ENCODE measurements at regions not wholly inside any gene's neighbourhood (a gene's known extent, or its start where the extent isn't known, plus 50 kb on each side); places are given as distances from the start of the nearest gene placed in this dataset.

DNA sequence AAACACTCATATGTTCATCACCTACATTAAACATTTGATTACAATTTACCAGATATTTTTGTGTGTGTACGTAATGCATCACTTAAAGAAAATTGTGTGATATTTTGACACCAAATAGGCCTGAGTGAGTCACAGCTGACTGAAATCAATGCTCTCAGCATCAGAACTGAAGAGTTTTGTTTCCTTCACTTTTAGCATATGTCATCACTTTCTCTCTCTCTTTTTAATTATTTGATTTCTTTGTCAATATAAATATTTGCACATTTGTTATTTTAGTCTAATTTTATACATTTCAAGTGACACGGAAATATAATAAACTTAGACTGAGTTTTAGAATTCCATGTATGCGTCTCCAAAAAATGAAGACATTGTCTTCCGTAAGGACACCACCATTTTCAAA, 545.3 kb downstream of the PTPRC start:
- H3K9me3 ChIP-seq = no peaks in the 10 kb centered on the region
- H3K36me3 ChIP-seq = no peaks in the 10 kb centered on the region
- no peaks in the 10 kb centered on the region for H3K4me1 ChIP-seq
- no peaks in the 10 kb centered on the region for H3K27me3 ChIP-seq
- H3K27ac ChIP-seq = no peak overlapping the region
- intact Hi-C loops (cut with DNase I) = no loop called here
- no peak for TF ChIP-seq POLR2A (IDR thresholded peaks at IDR 0.05)
- TF ChIP-seq, protein P1, sequence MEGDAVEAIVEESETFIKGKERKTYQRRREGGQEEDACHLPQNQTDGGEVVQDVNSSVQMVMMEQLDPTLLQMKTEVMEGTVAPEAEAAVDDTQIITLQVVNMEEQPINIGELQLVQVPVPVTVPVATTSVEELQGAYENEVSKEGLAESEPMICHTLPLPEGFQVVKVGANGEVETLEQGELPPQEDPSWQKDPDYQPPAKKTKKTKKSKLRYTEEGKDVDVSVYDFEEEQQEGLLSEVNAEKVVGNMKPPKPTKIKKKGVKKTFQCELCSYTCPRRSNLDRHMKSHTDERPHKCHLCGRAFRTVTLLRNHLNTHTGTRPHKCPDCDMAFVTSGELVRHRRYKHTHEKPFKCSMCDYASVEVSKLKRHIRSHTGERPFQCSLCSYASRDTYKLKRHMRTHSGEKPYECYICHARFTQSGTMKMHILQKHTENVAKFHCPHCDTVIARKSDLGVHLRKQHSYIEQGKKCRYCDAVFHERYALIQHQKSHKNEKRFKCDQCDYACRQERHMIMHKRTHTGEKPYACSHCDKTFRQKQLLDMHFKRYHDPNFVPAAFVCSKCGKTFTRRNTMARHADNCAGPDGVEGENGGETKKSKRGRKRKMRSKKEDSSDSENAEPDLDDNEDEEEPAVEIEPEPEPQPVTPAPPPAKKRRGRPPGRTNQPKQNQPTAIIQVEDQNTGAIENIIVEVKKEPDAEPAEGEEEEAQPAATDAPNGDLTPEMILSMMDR (IDR thresholded peaks at IDR 0.05) = no peak
- no peak overlapping the region for H3K4me3 ChIP-seq
- no peak for DNase-seq
- WGBS, 2 donors = 88 to 89% methylated on average over 4 of the region's 4 CpGs

DNA sequence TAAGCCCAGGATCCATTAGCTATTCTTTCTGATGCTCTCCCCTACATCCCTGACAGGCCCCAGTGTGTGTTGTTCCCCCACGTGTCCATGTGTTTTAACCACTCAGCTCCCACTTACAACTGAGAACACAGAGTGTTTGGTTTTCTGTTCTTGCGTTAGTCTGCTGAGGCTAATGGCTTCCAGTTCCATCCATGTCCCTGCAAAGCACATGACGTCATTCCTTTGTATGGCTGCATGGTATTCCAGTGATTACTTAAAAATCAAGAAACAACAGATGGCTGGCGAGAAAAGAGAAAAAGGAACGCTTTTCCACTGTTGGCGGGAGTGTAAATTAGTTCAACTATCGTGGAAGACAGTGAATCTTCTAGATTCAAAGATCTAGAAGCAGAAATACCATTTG, 556.0 kb downstream of the PTPRC start:
- no peak for TF ChIP-seq POLR2A (IDR thresholded peaks at IDR 0.05)
- TF ChIP-seq, protein P1 (IDR thresholded peaks at IDR 0.05) = no peak
- WGBS, 2 donors = 81 to 94% methylated on average over 5 to 7 of the region's 7 CpGs
- no peak overlapping the region for H3K4me3 ChIP-seq
- no peak for DNase-seq
- H3K9me3 ChIP-seq = no peaks in the 10 kb centered on the region
- intact Hi-C loops (cut with DNase I) = no loop called here
- no peaks in the 10 kb centered on the region for H3K36me3 ChIP-seq
- H3K4me1 ChIP-seq = no peaks in the 10 kb centered on the region
- H3K27ac ChIP-seq = no peak overlapping the region
- no peaks in the 10 kb centered on the region for H3K27me3 ChIP-seq

DNA sequence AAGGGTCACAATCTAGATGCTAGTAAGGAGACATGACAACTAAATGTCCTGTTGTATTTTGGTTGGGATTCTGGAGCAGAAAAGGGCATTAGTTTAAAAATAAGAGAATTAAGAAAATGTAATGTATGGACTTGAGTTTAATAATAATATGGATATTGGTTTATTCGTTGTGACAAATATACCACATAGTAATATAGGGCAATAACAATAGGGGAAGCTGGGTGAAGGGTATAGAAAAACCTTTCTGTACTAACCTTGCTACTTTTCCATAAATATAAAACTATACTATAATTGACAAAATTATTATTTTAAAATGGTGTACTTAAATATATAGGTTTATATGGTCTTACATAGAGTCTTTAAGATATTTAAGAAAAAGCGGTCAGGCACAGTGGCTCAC, 558.9 kb downstream of the PTPRC start:
- no peak for DNase-seq
- TF ChIP-seq, protein P1 (IDR thresholded peaks at IDR 0.05) = no peak
- no peak for TF ChIP-seq POLR2A (IDR thresholded peaks at IDR 0.05)
- H3K9me3 ChIP-seq = no peaks in the 10 kb centered on the region
- no peaks in the 10 kb centered on the region for H3K4me1 ChIP-seq
- no peaks in the 10 kb centered on the region for H3K36me3 ChIP-seq
- 89 to 93% methylated on average over 2 of the region's 2 CpGs for WGBS, 2 donors
- no peak overlapping the region for H3K27ac ChIP-seq
- intact Hi-C loops (cut with DNase I) = no loop called here
- no peak overlapping the region for H3K4me3 ChIP-seq
- no peaks in the 10 kb centered on the region for H3K27me3 ChIP-seq

DNA sequence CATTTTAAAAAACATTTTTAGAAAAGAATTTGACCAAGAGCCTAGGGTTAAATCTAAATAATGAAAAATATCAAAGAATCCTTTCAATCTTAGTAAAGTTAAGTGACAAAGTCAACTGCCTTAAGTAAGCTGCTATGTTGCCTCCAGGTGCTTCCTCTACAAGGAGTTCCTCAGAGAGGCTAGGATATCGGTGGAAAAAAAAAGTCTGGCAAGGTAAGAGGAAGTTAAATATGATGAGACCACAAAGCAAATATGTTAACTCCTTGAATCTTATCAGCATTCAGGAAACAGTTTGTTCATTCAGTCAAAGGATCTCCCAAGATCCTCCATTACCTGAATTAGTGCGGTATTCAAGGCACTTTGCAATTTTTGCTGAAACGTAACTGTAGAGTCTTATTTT, 563.5 kb downstream of the PTPRC start:
- intact Hi-C loops (cut with DNase I) = no loop called here
- DNase-seq = no peak
- TF ChIP-seq POLR2A (IDR thresholded peaks at IDR 0.05) = no peak
- TF ChIP-seq, protein P1 (IDR thresholded peaks at IDR 0.05) = no peak
- Histone ChIP-seq H3K27me3 (no peaks in the 10 kb centered on the region), H3K27ac (no peak overlapping the region), H3K4me1 (no peaks in the 10 kb centered on the region), H3K4me3 (no peak overlapping the region), H3K9me3 (no peaks in the 10 kb centered on the region), H3K36me3 (no peaks in the 10 kb centered on the region)
- WGBS, 2 donors = 8 to 53% methylated on average over 3 of the region's 3 CpGs

DNA sequence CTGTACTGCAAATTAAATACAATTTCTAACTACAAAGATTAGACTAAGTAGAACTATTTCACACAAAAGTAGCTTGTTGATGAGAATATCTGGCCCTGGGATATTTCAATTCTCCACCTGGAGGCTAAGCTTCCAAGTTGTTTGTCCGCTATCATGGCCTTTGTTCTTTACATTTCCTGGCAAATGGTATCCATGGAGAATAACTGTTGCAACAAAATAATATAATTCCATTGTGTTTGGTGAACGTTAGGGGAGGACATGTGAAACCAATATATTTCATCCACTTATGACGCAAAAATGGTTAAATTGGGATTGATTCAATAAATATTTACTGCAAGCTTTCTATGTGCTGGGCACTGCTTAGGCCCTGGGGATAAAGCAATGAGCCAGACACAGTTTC, 565.4 kb downstream of the PTPRC start:
- DNase-seq = no peak
- H3K27ac ChIP-seq = no peak overlapping the region
- no peaks in the 10 kb centered on the region for H3K4me1 ChIP-seq
- no peak overlapping the region for H3K4me3 ChIP-seq
- no peak for TF ChIP-seq POLR2A (IDR thresholded peaks at IDR 0.05)
- TF ChIP-seq, protein P1 (IDR thresholded peaks at IDR 0.05) = no peak
- intact Hi-C loops (cut with DNase I) = no loop called here
- no peaks in the 10 kb centered on the region for H3K36me3 ChIP-seq
- 75 to 76% methylated on average over 3 of the region's 3 CpGs for WGBS, 2 donors
- H3K9me3 ChIP-seq = no peaks in the 10 kb centered on the region
- H3K27me3 ChIP-seq = no peaks in the 10 kb centered on the region
